Panc1 (cell line): ENCODE measurements at regions not wholly inside any gene's neighbourhood (a gene's known extent, or its start where the extent isn't known, plus 50 kb on each side); places are given as distances from the start of the nearest gene placed in this dataset.

ENCODE experiments used
- ATAC-seq: fragments of 200-7000 bp; cut with Tn5 transposase; 2 replicates; pipeline ENCODE4 v1.9.1; 2020; ENCODE audit warnings: mild to moderate bottlenecking, moderate library complexity
- BruUV-seq: library from RNA; stranded (reverse); fragments of 400-500 nt; replicated peaks from 2 replicates; lab custom pipeline; 2021; lab: Mats Ljungman, UMichigan
- CTCF ChIA-PET: fragments of 300-600 bp; sonication (Branson Sonifier 250); formaldehyde crosslinking; loops from one replicate; lab custom pipeline; 2022; ENCODE audit warnings: antibody characterized with exemption; lab: Charles Lee
- POLR2A ChIA-PET: fragments of 300-600 bp; sonication (Branson Sonifier 250); formaldehyde crosslinking; loops from one replicate; lab custom pipeline; 2022; ENCODE audit warnings: antibody characterized with exemption; lab: Charles Lee
- DNase-seq: peaks from one replicate; pipeline ENCODE4 v3.0.0-alpha.2; 2010; ENCODE audit warnings: low read depth, low spot score
- H3K27ac ChIP-seq: 2 replicates; pipeline ENCODE4 v1.5.1; 2011; ENCODE audit warnings: mild to moderate bottlenecking, low read length, inconsistent platforms
- H3K27me3 ChIP-seq: fragments of 200-500 bp; sonication (Bioruptor generic); 2 replicates; pipeline ENCODE4 v1.6.0; 2014; ENCODE audit warnings: low read length, inconsistent platforms; ENCODE audit not compliant: control insufficient read depth, insufficient read depth
- H3K36me3 ChIP-seq: fragments of 200-500 bp; sonication (Bioruptor generic); 2 replicates; pipeline ENCODE4 v1.5.1; 2014; ENCODE audit warnings: inconsistent platforms, mild to moderate bottlenecking, low read length, moderate library complexity; ENCODE audit not compliant: control insufficient read depth, insufficient read depth
- H3K4me1 ChIP-seq: 2 replicates; pipeline ENCODE4 v1.5.1; 2011; ENCODE audit warnings: inconsistent platforms, mild to moderate bottlenecking, low read length, moderate library complexity; ENCODE audit not compliant: control insufficient read depth, insufficient read depth
- H3K4me3 ChIP-seq, 2 experiments: 2 replicates each; pipeline ENCODE4 v1.5.1; 2011 to 2012; ENCODE audit warnings: low read depth in 2 of 2, low read length in 2 of 2, mild to moderate bottlenecking in 2 of 2, inconsistent platforms in 1 of 2, moderate library complexity in 1 of 2
- H3K9me3 ChIP-seq: fragments of 200-500 bp; sonication (Bioruptor generic); 2 replicates; pipeline ENCODE4 v1.5.1; 2014; ENCODE audit warnings: low read depth, mild to moderate bottlenecking, inconsistent platforms, low read length, moderate library complexity; ENCODE audit not compliant: control insufficient read depth, insufficient read depth
- POLR2AphosphoS5 ChIP-seq: IDR thresholded peaks from 2 replicates; pipeline ENCODE4 v1.6.1; 2012; ENCODE audit warnings: mild to moderate bottlenecking, low read depth, low read length, moderate library complexity
- SIN3A ChIP-seq: IDR thresholded peaks from 2 replicates; pipeline ENCODE4 v1.6.1; 2012; ENCODE audit warnings: low read depth, mild to moderate bottlenecking, low read length, moderate library complexity, borderline replicate concordance; ENCODE audit not compliant: insufficient read depth
- TCF7L2 ChIP-seq: IDR thresholded peaks from 2 replicates; pipeline ENCODE4 v1.6.1; 2011; ENCODE audit warnings: mild to moderate bottlenecking, low read depth, low read length, inconsistent platforms
- in situ Hi-C: cut with HindIII; loops from 2 replicates; pipeline ENCODE4 v1.10.0; 2016; ENCODE audit warnings: low sequenced_read_pairs, low pct_unique_long_range_greater_than_20kb
- intact Hi-C: fragments of 100-400 bp; cut with micrococcal nuclease; formaldehyde crosslinking; loops from one replicate; pipeline ENCODE4 v1.10.0; 2022; ENCODE audit not compliant: unreplicated experiment
- TF ChIP-seq, protein P1 (sequence below): fragments of 450-650 bp; IDR thresholded peaks from 2 replicates; pipeline ENCODE4 v1.5.1; 2017; ENCODE audit warnings: mild to moderate bottlenecking
- TF ChIP-seq, protein P2 (sequence below), 2 experiments: IDR thresholded peaks; 2 replicates each; pipeline ENCODE4 v1.6.1; 2011 to 2012; ENCODE audit warnings: low read depth in 2 of 2, control low read depth in 1 of 2, low read length in 1 of 2, mild to moderate bottlenecking in 1 of 2, moderate library complexity in 1 of 2; ENCODE audit not compliant: insufficient read depth in 1 of 2

DNA sequence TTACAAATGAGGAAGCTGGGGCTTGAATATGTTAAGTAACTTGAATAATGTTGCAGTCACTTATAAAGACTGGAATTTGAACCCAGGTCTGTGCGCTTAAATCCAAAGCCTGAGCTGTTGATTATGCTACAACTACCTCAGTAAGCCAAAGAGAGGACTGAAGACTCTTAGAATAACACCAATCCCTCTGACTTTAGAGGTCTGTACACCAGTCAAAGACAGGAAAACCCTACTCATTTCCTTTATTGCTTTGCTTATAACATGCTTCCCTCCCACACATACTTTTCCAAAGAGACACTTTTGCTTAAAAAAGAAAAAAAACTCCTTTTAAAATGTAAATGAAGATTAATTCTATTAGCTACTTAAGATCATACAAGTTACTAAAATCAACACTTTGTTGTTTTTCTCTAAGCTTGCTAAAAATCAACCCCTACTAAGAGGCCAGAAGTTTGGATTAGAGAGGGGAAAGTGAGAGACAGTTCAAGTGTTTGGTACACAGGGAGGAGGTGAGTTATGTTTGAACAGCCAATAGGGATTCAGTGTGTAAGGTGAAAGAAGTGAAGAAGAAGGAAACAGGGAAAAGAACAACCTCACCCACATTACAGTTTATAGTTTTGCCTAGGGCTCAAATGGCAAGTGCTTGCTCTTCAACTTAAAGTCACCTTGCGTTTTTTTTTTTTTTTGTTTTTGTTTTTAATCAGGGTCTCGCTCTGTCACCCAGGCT is 74.8 kb downstream of the MDH2 start:
- H3K27me3 ChIP-seq, result no peaks in the 10 kb centered on the region
- BruUV-seq, result no TSS peak
- ChIA-PET POLR2A (interaction anchor here (0.6 kb wide), 1 partner anchor 74 kb away, joined by 3 read pairs; no protein-coding TSS in a partner anchor), CTCF (no interaction called here)
- no peaks in the 10 kb centered on the region for H3K9me3 ChIP-seq
- H3K27ac ChIP-seq, result no peak overlapping the region; the same call in 1 of the 2 replicates
- TF ChIP-seq, protein P1, sequence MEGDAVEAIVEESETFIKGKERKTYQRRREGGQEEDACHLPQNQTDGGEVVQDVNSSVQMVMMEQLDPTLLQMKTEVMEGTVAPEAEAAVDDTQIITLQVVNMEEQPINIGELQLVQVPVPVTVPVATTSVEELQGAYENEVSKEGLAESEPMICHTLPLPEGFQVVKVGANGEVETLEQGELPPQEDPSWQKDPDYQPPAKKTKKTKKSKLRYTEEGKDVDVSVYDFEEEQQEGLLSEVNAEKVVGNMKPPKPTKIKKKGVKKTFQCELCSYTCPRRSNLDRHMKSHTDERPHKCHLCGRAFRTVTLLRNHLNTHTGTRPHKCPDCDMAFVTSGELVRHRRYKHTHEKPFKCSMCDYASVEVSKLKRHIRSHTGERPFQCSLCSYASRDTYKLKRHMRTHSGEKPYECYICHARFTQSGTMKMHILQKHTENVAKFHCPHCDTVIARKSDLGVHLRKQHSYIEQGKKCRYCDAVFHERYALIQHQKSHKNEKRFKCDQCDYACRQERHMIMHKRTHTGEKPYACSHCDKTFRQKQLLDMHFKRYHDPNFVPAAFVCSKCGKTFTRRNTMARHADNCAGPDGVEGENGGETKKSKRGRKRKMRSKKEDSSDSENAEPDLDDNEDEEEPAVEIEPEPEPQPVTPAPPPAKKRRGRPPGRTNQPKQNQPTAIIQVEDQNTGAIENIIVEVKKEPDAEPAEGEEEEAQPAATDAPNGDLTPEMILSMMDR, result no peak
- TF ChIP-seq POLR2AphosphoS5 (no peak), SIN3A (no peak), TCF7L2 (no peak)
- TF ChIP-seq, protein P2, sequence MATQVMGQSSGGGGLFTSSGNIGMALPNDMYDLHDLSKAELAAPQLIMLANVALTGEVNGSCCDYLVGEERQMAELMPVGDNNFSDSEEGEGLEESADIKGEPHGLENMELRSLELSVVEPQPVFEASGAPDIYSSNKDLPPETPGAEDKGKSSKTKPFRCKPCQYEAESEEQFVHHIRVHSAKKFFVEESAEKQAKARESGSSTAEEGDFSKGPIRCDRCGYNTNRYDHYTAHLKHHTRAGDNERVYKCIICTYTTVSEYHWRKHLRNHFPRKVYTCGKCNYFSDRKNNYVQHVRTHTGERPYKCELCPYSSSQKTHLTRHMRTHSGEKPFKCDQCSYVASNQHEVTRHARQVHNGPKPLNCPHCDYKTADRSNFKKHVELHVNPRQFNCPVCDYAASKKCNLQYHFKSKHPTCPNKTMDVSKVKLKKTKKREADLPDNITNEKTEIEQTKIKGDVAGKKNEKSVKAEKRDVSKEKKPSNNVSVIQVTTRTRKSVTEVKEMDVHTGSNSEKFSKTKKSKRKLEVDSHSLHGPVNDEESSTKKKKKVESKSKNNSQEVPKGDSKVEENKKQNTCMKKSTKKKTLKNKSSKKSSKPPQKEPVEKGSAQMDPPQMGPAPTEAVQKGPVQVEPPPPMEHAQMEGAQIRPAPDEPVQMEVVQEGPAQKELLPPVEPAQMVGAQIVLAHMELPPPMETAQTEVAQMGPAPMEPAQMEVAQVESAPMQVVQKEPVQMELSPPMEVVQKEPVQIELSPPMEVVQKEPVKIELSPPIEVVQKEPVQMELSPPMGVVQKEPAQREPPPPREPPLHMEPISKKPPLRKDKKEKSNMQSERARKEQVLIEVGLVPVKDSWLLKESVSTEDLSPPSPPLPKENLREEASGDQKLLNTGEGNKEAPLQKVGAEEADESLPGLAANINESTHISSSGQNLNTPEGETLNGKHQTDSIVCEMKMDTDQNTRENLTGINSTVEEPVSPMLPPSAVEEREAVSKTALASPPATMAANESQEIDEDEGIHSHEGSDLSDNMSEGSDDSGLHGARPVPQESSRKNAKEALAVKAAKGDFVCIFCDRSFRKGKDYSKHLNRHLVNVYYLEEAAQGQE (IDR thresholded peaks at IDR 0.05; ENCODE audit: insufficient read depth in 1 of 2, low read depth in 2 of 2, low read length in 1 of 2), result no peak
- ATAC-seq (no peak), DNase-seq (no peak)
- H3K36me3 ChIP-seq, result no peaks in the 10 kb centered on the region
- peaks cover 4% of the 10 kb centered on the region; the same call in 1 of the 2 replicates for H3K4me1 ChIP-seq
- intact Hi-C loops (no loop called here), in situ Hi-C loops (no loop called here)
- H3K4me3 ChIP-seq, result no peak overlapping the region

DNA sequence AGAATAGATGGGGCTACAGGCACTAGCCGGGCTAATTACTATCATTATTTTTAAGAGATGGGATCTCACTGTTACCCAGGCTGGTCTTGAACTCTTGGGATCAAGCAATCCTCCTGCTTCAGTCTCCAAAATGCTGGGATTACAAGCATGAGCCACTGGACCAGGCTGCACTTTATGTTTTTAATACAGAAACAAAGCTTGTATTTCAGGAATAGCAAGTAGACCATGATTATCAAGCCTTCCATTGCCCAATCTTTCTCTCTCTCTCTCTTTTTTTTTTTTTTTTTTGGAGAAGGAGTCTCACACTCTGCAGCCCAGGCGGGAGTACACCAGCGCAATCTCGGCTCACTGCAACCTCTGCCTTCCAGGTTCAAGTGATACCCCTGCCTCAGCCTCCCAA is 75.4 kb downstream of the MDH2 start:
- BruUV-seq, result no TSS peak
- in situ Hi-C loops (no loop called here), intact Hi-C loops (no loop called here)
- H3K36me3 ChIP-seq, result no peaks in the 10 kb centered on the region
- no peak overlapping the region for H3K27ac ChIP-seq
- no peak for ATAC-seq
- peaks cover 1% of the 10 kb centered on the region; the same call in 1 of the 2 replicates for H3K4me1 ChIP-seq
- no peaks in the 10 kb centered on the region for H3K9me3 ChIP-seq
- POLR2A ChIA-PET, result no interaction called here
- H3K4me3 ChIP-seq, result no peak overlapping the region
- DNase-seq, result no peak
- CTCF ChIA-PET, result no interaction called here
- TF ChIP-seq, protein P2 (IDR thresholded peaks at IDR 0.05; ENCODE audit: insufficient read depth in 1 of 2, low read depth in 2 of 2, low read length in 1 of 2), result no peak
- no peak for TF ChIP-seq TCF7L2
- no peak for TF ChIP-seq POLR2AphosphoS5
- TF ChIP-seq, protein P1, result no peak
- no peak for TF ChIP-seq SIN3A
- no peaks in the 10 kb centered on the region for H3K27me3 ChIP-seq
